ENCODE measurements at regions not wholly inside any gene's neighbourhood (a gene's known extent, or its start where the extent isn't known, plus 50 kb on each side); places are given as distances from the start of the nearest gene placed in this dataset.

DNA sequence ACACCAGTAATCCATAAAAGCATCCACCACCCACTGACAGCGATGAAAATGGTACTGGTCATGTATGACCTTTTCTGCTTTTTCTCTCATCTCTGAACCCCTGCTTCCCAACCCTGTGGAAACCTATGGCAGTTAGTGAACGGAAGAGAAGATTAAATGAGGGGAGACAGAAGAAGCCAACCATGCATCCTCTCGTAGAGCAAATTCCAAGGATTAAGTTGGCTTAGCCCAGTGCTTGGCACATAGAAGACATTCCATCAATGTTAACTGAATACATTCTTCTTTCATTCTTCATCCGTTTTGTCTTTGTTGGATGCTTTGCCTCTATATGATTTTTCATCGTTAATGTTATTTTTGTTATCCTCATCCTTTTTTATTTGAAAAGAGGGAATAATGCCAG lies 339.7 kb upstream of the FLRT2 start:
- no peak for TF ChIP-seq CTCF (IDR thresholded peaks at IDR 0.05)
- H3K27ac ChIP-seq: no peak overlapping the region
- no peaks in the 10 kb centered on the region for H3K27me3 ChIP-seq
- H3K4me3 ChIP-seq: no peak overlapping the region
- no peaks in the 10 kb centered on the region for H3K4me1 ChIP-seq
- no peak for DNase-seq
- no peaks in the 10 kb centered on the region for H3K36me3 ChIP-seq
- ATAC-seq: no peak
- H3K9me3 ChIP-seq: no peaks in the 10 kb centered on the region
- FAIRE-seq: no peak
- intact Hi-C loops (cut with DNase I): no loop called here
- 89 to 94% methylated on average over 5 of the region's 5 CpGs for WGBS, 2 donors

GRCh38 chr14:85191986-85192385 lies 338.0 kb upstream of the FLRT2 start:
- no peak for TF ChIP-seq CTCF (IDR thresholded peaks at IDR 0.05)
- intact Hi-C loops (cut with DNase I): no loop called here
- ATAC-seq (no peak), FAIRE-seq (no peak), DNase-seq (no peak)
- Histone ChIP-seq H3K27ac (no peak overlapping the region), H3K9me3 (no peaks in the 10 kb centered on the region), H3K36me3 (no peaks in the 10 kb centered on the region), H3K4me3 (no peak overlapping the region), H3K27me3 (no peaks in the 10 kb centered on the region), H3K4me1 (no peaks in the 10 kb centered on the region)

DNA sequence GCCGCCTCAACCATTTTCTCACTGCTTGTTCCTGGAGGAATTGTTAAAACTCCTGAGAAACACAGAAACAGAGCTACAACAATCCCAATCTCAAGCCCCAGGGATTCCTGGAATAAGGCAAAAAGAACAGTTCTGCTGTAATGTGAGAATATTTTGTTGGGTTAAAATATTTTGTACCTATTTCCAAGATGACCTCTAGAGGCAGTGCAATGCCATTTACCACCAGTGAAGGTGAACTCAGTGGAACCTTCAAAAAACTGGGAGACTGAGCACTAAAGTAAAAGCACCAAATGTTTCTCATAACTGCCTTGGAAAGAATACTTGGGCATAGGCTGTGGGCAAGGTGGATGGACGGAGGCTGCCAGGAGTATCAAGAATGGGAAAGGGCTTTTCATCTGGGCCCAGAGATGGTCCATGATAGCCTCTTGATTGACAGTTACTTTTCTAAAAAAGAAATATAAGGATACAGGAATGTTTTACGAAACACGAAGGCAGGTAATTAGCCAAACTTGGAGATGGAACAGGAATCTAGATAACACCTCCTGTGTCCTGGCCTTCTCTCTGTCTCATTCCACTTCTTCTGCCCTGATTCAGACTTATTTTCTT lies 334.0 kb upstream of the FLRT2 start:
- WGBS, 2 donors: 80 to 85% methylated on average over 4 of the region's 4 CpGs
- peak; percentile 48 to 81 (median 73) for ATAC-seq

DNA sequence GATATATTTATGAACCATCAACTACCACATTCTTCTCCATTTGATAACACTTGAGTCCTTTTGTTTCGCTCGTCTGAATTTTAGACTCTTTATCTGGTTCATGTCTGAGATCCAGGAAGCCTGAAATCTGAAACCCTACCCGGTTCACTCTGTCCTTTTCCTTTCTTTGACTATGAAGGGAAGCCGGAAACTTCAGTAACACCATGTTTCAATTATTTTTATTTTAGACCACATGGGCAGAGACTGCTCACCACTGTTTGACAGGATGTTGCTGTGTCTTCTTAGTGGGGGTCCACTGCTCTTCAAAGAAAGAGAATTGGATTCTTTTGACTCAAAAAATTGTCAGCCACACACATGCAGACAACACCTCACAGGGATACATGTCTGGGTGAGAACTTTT lies 331.9 kb upstream of the FLRT2 start:
- DNase-seq: no peak

More for the DNA sequence above, 334.0 kb upstream of the FLRT2 start:
- no peak for DNase-seq
- H3K9me3 ChIP-seq: no peaks in the 10 kb centered on the region
- H3K4me1 ChIP-seq: no peaks in the 10 kb centered on the region
- H3K36me3 ChIP-seq: no peaks in the 10 kb centered on the region
- H3K4me3 ChIP-seq: no peak overlapping the region
- peak; percentile 20 to 54 (median 44) for TF ChIP-seq CTCF (IDR thresholded peaks at IDR 0.05)
- intact Hi-C loops (cut with DNase I): no loop called here
- H3K27ac ChIP-seq: no peak overlapping the region
- H3K27me3 ChIP-seq: no peaks in the 10 kb centered on the region
- no peak for FAIRE-seq

More for the DNA sequence above, 331.9 kb upstream of the FLRT2 start:
- Histone ChIP-seq H3K27me3 (no peaks in the 10 kb centered on the region), H3K4me1 (peaks cover 0 to 2% (median 0%) of the 10 kb centered on the region in 3 donors), H3K27ac (no peak overlapping the region), H3K9me3 (no peaks in the 10 kb centered on the region), H3K4me3 (no peak overlapping the region), H3K36me3 (no peaks in the 10 kb centered on the region)
- WGBS, 2 donors: 85 to 88% methylated on average over 4 of the region's 4 CpGs
- TF ChIP-seq CTCF (IDR thresholded peaks at IDR 0.05): no peak
- intact Hi-C loops (cut with DNase I): no loop called here
- FAIRE-seq (no peak), ATAC-seq (no peak)
